H9 (cell line): ENCODE measurements at regions not wholly inside any gene's neighbourhood (a gene's known extent, or its start where the extent isn't known, plus 50 kb on each side); places are given as distances from the start of the nearest gene placed in this dataset.

Experiments used
- DNase-seq: peaks from one replicate; pipeline ENCODE4 v3.0.0-alpha.2; 2017
- H2AFZ ChIP-seq: one replicate; pipeline ENCODE4 v1.6.1; 2013; ENCODE audit warnings: mild to moderate bottlenecking, low read length, control low read depth, moderate library complexity
- H2AK5ac ChIP-seq: 2 replicates; pipeline ENCODE4 v1.6.1; 2013; ENCODE audit warnings: low read length, control low read depth, mixed read lengths; ENCODE audit not compliant: insufficient read length
- H2BK120ac ChIP-seq: one replicate; pipeline ENCODE4 v1.6.1; 2013; ENCODE audit warnings: low read depth, mild to moderate bottlenecking, low read length, control low read depth, inconsistent platforms; ENCODE audit not compliant: poor library complexity, severe bottlenecking
- H2BK12ac ChIP-seq: 2 replicates; pipeline ENCODE4 v1.6.1; 2013; ENCODE audit warnings: low read length, control low read depth, mixed read lengths, low read depth; ENCODE audit not compliant: insufficient read length
- H2BK15ac ChIP-seq: 2 replicates; pipeline ENCODE4 v1.6.1; 2013; ENCODE audit warnings: low read depth, low read length, control low read depth
- H2BK20ac ChIP-seq: one replicate; pipeline ENCODE4 v1.6.1; 2013; ENCODE audit warnings: low read depth, mild to moderate bottlenecking, low read length, control low read depth, inconsistent platforms; ENCODE audit not compliant: poor library complexity, severe bottlenecking
- H2BK5ac ChIP-seq: 2 replicates; pipeline ENCODE4 v1.6.1; 2013; ENCODE audit warnings: low read length, control low read depth, mixed read lengths; ENCODE audit not compliant: insufficient read length
- H3K14ac ChIP-seq: 2 replicates; pipeline ENCODE4 v1.6.1; 2013; ENCODE audit warnings: low read length, control low read depth; ENCODE audit not compliant: insufficient read depth
- H3K18ac ChIP-seq: 2 replicates; pipeline ENCODE4 v1.6.1; 2013; ENCODE audit warnings: low read depth, mild to moderate bottlenecking, mixed read lengths, low read length, control low read depth; ENCODE audit not compliant: insufficient read length
- H3K23ac ChIP-seq: 2 replicates; pipeline ENCODE4 v1.6.1; 2013; ENCODE audit warnings: low read length, control low read depth, mixed read lengths, low read depth; ENCODE audit not compliant: insufficient read length
- H3K23me2 ChIP-seq: 2 replicates; pipeline ENCODE4 v1.6.1; 2013; ENCODE audit warnings: low read depth, mild to moderate bottlenecking, mixed read lengths, low read length, control low read depth; ENCODE audit not compliant: insufficient read length, poor library complexity, severe bottlenecking
- H3K27ac ChIP-seq: 2 replicates; pipeline ENCODE4 v1.5.1; 2013; ENCODE audit warnings: low read length, control low read depth, mixed read lengths, low read depth; ENCODE audit not compliant: insufficient read length
- H3K27me3 ChIP-seq: 2 replicates; pipeline ENCODE4 v1.6.1; 2013; ENCODE audit warnings: low read length, control low read depth, inconsistent platforms; ENCODE audit not compliant: insufficient read depth
- H3K4ac ChIP-seq: 2 replicates; pipeline ENCODE4 v1.6.1; 2013; ENCODE audit warnings: low read depth, mild to moderate bottlenecking, control low read depth, inconsistent platforms, low read length, moderate library complexity
- H3K4me1 ChIP-seq: 2 replicates; pipeline ENCODE4 v1.6.1; 2013; ENCODE audit warnings: low read length, control low read depth, inconsistent platforms; ENCODE audit not compliant: insufficient read depth
- H3K4me2 ChIP-seq: 2 replicates; pipeline ENCODE4 v1.6.1; 2013; ENCODE audit warnings: low read length, control low read depth, mixed read lengths; ENCODE audit not compliant: insufficient read length, insufficient read depth
- H3K56ac ChIP-seq: 2 replicates; pipeline ENCODE4 v1.6.1; 2013; ENCODE audit warnings: low read depth, mild to moderate bottlenecking, mixed read lengths, low read length, control low read depth; ENCODE audit not compliant: insufficient read length
- H3K79me1 ChIP-seq: 2 replicates; pipeline ENCODE4 v1.6.1; 2013; ENCODE audit warnings: low read depth, mild to moderate bottlenecking, moderate library complexity, low read length, control low read depth, inconsistent platforms; ENCODE audit not compliant: insufficient read depth, poor library complexity, severe bottlenecking
- H3K79me2 ChIP-seq: 2 replicates; pipeline ENCODE4 v1.6.1; 2013; ENCODE audit warnings: low read length, control low read depth, inconsistent platforms; ENCODE audit not compliant: insufficient read depth
- H3K9ac ChIP-seq: 2 replicates; pipeline ENCODE4 v1.6.1; 2013; ENCODE audit warnings: low read length, control low read depth, mixed read lengths; ENCODE audit not compliant: insufficient read length; ENCODE audit errors: extremely low read depth
- H3K9me3 ChIP-seq: one replicate; pipeline ENCODE4 v1.6.1; 2013; ENCODE audit warnings: low read depth, low read length, inconsistent platforms; ENCODE audit not compliant: control insufficient read depth
- H3T11ph ChIP-seq: one replicate; pipeline ENCODE4 v1.6.1; 2013; ENCODE audit warnings: mild to moderate bottlenecking, low read length, control low read depth, inconsistent platforms
- H4K20me1 ChIP-seq: one replicate; pipeline ENCODE4 v1.6.1; 2013; ENCODE audit not compliant: control insufficient read depth, insufficient read length, insufficient read depth
- H4K5ac ChIP-seq: 2 replicates; pipeline ENCODE4 v1.6.1; 2013; ENCODE audit warnings: low read depth, mild to moderate bottlenecking, mixed read lengths, low read length, control low read depth; ENCODE audit not compliant: insufficient read length
- H4K8ac ChIP-seq: replicated peaks from 2 replicates; pipeline ENCODE4 v1.6.1; 2013; ENCODE audit warnings: low read length, control low read depth, mixed read lengths, low read depth; ENCODE audit not compliant: insufficient read length
- H4K91ac ChIP-seq: 2 replicates; pipeline ENCODE4 v1.6.1; 2013; ENCODE audit warnings: low read depth, mild to moderate bottlenecking, moderate library complexity, mixed read lengths, low read length, control low read depth; ENCODE audit not compliant: insufficient read length
- H3K27ac Mint-ChIP-seq, 3 experiments: 2 replicates in 2 of 3; 3 replicates in 1 of 3; pipeline ENCODE4 v1.8.0; 2020 to 2021; ENCODE audit warnings: mixed read lengths in 3 of 3, mild to moderate bottlenecking in 1 of 3, moderate library complexity in 1 of 3
- H3K27me3 Mint-ChIP-seq: 2 replicates; pipeline ENCODE4 v1.8.0; 2021; ENCODE audit warnings: low read depth, mild to moderate bottlenecking, moderate library complexity, mixed read lengths
- H3K36me3 Mint-ChIP-seq, 3 experiments: 2 replicates in 2 of 3; 3 replicates in 1 of 3; pipeline ENCODE4 v1.8.0; 2020 to 2021; ENCODE audit warnings: low read depth in 3 of 3, mixed read lengths in 3 of 3; ENCODE audit not compliant: insufficient read depth in 1 of 3
- H3K4me1 Mint-ChIP-seq, 2 experiments: 2 replicates each; pipeline ENCODE4 v1.8.0; 2020; ENCODE audit warnings: mixed read lengths in 2 of 2
- H3K4me3 Mint-ChIP-seq, 2 experiments: 2 replicates in 1 of 2; 3 replicates in 1 of 2; pipeline ENCODE4 v1.8.0; 2020 to 2021; ENCODE audit warnings: mild to moderate bottlenecking in 2 of 2, mixed read lengths in 2 of 2, moderate library complexity in 1 of 2
- H3K9me3 Mint-ChIP-seq, 2 experiments: 2 replicates in 1 of 2; 3 replicates in 1 of 2; pipeline ENCODE4 v1.8.0; 2020; ENCODE audit warnings: mild to moderate bottlenecking in 2 of 2, mixed read lengths in 2 of 2, moderate library complexity in 1 of 2
- WGBS: extraction: QIAGEN DNeasy Blood & Tissue Kit; methylation state at CpG from one replicate; pipeline ENCODE4 v1.1.7; 2013; ENCODE audit warnings: missing lambda C conversion rate, low lambda C conversion rate, mixed read lengths; ENCODE audit not compliant: insufficient read length; ENCODE audit errors: extremely low coverage; 5-methylcytosine and 5-hydroxymethylcytosine counted together
- TF ChIP-seq, protein P1 (sequence below): fragments of 200-600 bp; sonication (generic); conservative IDR thresholded peaks from 3 replicates; pipeline ENCODE4 v1.8.0; 2021; ENCODE audit warnings: antibody characterized with exemption, mild to moderate bottlenecking

DNA sequence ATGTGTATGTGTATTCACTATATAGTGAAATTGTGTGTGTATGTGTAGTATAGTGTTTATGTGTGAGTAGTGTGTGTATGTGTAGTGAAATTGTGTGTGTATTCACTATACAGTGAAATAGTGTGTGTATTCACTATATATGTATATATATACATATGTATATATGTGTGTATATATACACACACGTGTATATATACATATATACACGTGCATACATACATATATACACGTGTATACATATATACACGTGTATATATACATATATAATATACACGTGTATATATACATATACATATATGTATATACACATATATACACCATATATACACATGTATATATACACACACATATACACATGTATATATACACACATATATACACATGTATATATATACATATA is 403.6 kb upstream of the TUSC1 start:
- TF ChIP-seq, protein P1, sequence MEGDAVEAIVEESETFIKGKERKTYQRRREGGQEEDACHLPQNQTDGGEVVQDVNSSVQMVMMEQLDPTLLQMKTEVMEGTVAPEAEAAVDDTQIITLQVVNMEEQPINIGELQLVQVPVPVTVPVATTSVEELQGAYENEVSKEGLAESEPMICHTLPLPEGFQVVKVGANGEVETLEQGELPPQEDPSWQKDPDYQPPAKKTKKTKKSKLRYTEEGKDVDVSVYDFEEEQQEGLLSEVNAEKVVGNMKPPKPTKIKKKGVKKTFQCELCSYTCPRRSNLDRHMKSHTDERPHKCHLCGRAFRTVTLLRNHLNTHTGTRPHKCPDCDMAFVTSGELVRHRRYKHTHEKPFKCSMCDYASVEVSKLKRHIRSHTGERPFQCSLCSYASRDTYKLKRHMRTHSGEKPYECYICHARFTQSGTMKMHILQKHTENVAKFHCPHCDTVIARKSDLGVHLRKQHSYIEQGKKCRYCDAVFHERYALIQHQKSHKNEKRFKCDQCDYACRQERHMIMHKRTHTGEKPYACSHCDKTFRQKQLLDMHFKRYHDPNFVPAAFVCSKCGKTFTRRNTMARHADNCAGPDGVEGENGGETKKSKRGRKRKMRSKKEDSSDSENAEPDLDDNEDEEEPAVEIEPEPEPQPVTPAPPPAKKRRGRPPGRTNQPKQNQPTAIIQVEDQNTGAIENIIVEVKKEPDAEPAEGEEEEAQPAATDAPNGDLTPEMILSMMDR: no peak
- H3K4ac ChIP-seq: no peak overlapping the region
- WGBS: no CpG with 5 or more reads among the region's 5 CpGs
- H3K27ac ChIP-seq: no peak overlapping the region
- H3K23me2 ChIP-seq: no peaks in the 10 kb centered on the region
- H3K27ac Mint-ChIP-seq: no peak overlapping the region
- H4K8ac ChIP-seq: no peak overlapping the region
- H2BK15ac ChIP-seq: no peak overlapping the region
- no peak overlapping the region for H3K4me2 ChIP-seq
- H2BK12ac ChIP-seq: no peak overlapping the region
- H2AFZ ChIP-seq: no peak overlapping the region
- H3K79me1 ChIP-seq: no peaks in the 10 kb centered on the region
- no peaks in the 10 kb centered on the region for H3K4me1 Mint-ChIP-seq
- no peak overlapping the region for H2BK20ac ChIP-seq
- no peak overlapping the region for H2BK5ac ChIP-seq
- no peak overlapping the region for H2AK5ac ChIP-seq
- no peak overlapping the region for H3T11ph ChIP-seq
- no peak overlapping the region for H3K4me3 Mint-ChIP-seq
- no peaks in the 10 kb centered on the region for H3K4me1 ChIP-seq
- no peaks in the 10 kb centered on the region for H3K9me3 ChIP-seq
- no peak overlapping the region for H3K14ac ChIP-seq
- H4K91ac ChIP-seq: no peak overlapping the region
- H3K56ac ChIP-seq: no peak overlapping the region
- peaks cover 2 to 6% (median 5%) of the 10 kb centered on the region in 3 experiments; a peak in 2 of 7 replicates for H3K36me3 Mint-ChIP-seq
- no peak overlapping the region for H4K5ac ChIP-seq
- H3K27me3 ChIP-seq: no peaks in the 10 kb centered on the region
- H3K18ac ChIP-seq: no peak overlapping the region
- no peaks in the 10 kb centered on the region for H3K27me3 Mint-ChIP-seq
- no peaks in the 10 kb centered on the region for H4K20me1 ChIP-seq
- DNase-seq: no peak
- no peaks in the 10 kb centered on the region for H3K79me2 ChIP-seq
- no peak overlapping the region for H3K23ac ChIP-seq
- no peak overlapping the region for H2BK120ac ChIP-seq
- H3K9me3 Mint-ChIP-seq: peaks cover 5% of the 10 kb centered on the region in 2 experiments; a peak in 3 of 5 replicates
- H3K9ac ChIP-seq: no peak overlapping the region
